ENCODE measurements at regions not wholly inside any gene's neighbourhood (a gene's known extent, or its start where the extent isn't known, plus 50 kb on each side); places are given as distances from the start of the nearest gene placed in this dataset.

DNA sequence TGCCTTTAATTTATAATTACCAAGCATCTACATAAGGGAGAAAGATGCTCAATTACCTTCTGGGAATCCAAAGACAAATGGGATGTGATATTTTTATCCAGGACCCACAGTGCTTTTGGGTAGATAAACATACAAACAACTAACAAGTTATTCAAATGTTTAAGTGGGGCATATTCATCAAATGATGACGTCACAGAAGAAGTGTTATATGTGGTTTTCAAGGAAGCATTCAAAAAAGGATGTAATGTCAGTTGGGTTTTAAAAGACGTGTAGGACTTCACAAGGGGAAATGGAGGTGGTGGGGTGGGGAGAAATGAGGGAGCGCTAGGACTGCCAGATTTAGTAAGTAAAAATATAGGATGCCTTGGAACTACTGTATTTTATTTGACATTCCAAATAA lies 915.9 kb downstream of the KCNA4 start:
- DNase-seq (ENCODE audit: low read depth): no peak

GRCh38 chr11:29095821-29096220 lies 921.0 kb downstream of the KCNA4 start:
- no peak overlapping the region for H3K4me3 ChIP-seq (ENCODE audit: low read depth, low read length)
- TF ChIP-seq CTCF (conservative IDR thresholded peaks at IDR 0.05; ENCODE audit: low read depth, low read length): no peak
- DNase-seq (ENCODE audit: low read depth): no peak

More for the DNA sequence above, 915.9 kb downstream of the KCNA4 start:
- TF ChIP-seq CTCF (conservative IDR thresholded peaks at IDR 0.05; ENCODE audit: low read depth, low read length): no peak
- no peak overlapping the region for H3K4me3 ChIP-seq (ENCODE audit: low read depth, low read length)

DNA sequence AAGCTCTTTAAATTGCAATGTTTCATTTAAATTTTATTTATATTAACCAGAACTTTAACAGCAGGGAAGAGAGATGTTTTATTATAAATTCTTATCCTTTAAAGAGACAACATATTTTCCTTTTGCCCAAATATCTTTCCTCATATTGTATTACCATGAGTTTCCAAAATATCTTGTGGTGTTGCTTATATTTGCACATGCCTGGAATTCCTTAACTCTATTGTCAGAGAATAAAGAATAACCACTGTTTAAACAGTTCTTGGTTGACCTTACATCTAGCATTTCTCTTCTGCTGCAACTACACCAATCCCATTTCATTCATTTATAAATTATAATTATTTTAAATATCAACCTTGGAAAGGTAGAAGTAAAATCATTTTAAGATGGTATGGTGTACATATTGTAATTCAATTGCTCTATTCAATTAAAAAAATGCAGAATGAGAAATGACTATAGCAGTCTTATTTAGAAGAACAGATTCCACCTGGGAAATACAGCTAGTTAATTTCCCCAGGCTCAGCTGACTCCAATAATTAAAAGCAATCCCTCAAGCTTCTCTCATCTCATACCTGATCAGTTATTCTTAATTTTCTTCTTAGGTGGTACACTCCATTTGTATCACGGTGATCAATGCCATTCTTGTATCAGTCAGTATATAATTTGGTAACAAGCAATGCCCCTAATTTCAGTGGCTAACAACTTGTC lies 923.3 kb downstream of the KCNA4 start:
- no peak overlapping the region for H3K4me3 ChIP-seq (ENCODE audit: low read depth, low read length)
- peak; percentile 10 for DNase-seq (ENCODE audit: low read depth)
- no peak for TF ChIP-seq CTCF (conservative IDR thresholded peaks at IDR 0.05; ENCODE audit: low read depth, low read length)

GRCh38 chr11:29087200-29087812 lies 929.5 kb downstream of the KCNA4 start:
- no peak for TF ChIP-seq CTCF (conservative IDR thresholded peaks at IDR 0.05; ENCODE audit: low read depth, low read length)
- no peak overlapping the region for H3K4me3 ChIP-seq (ENCODE audit: low read depth, low read length)
- DNase-seq (ENCODE audit: low read depth): no peak

DNA sequence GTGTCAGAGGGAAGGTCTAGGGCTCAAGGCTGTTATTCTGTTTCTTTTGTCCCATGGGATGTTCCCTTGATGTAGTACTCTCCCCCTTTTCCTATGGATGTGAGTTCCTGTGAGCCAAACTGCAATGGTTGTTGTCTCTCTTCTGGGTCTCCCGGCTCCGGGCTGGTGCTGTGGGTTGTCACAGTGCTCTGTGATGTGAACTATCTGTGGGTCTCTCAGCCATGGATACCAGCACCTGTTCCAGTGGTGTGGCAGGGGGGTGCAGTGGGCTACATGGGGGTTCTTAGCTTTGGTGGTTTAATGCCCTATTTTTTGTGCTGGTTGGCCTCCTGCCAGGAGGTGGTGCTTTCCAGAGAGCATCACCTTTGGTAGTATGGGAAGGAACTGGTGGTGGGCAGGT lies 941.1 kb downstream of the KCNA4 start:
- DNase-seq (ENCODE audit: low read depth): no peak
- no peak overlapping the region for H3K4me3 ChIP-seq (ENCODE audit: low read depth, low read length)
- TF ChIP-seq CTCF (conservative IDR thresholded peaks at IDR 0.05; ENCODE audit: low read depth, low read length): no peak

- DNase-seq (ENCODE audit: low read depth): no peak
- no peak overlapping the region for H3K4me3 ChIP-seq (ENCODE audit: low read depth, low read length)
- no peak for TF ChIP-seq CTCF (conservative IDR thresholded peaks at IDR 0.05; ENCODE audit: low read depth, low read length)
These were observed 953.0 kb downstream of the KCNA4 start for GRCh38 chr11:29063630-29064361.

Data from epithelial cell of proximal tubule (primary cell).